Colonic mucosa (tissue), 4 donors: ENCODE measurements at regions not wholly inside any gene's neighbourhood (a gene's known extent, or its start where the extent isn't known, plus 50 kb on each side); places are given as distances from the start of the nearest gene placed in this dataset.

Source experiments
- DNase-seq: peaks from one replicate; pipeline ENCODE4 v3.0.0-alpha.2; 2020
- H3K27ac ChIP-seq: fragments of 200-600 bp; one replicate; pipeline ENCODE4 v1.8.0; 2021
- H3K27me3 ChIP-seq: fragments of 200-600 bp; one replicate; pipeline ENCODE4 v1.8.0; 2021
- H3K36me3 ChIP-seq: fragments of 200-600 bp; one replicate; pipeline ENCODE4 v1.8.0; 2021
- H3K4me1 ChIP-seq: fragments of 200-600 bp; one replicate; pipeline ENCODE4 v1.8.0; 2021; ENCODE audit warnings: mild to moderate bottlenecking
- H3K4me3 ChIP-seq: fragments of 200-600 bp; one replicate; pipeline ENCODE4 v1.8.0; 2021
- H3K9ac ChIP-seq, 2 donors: one replicate each; pipeline ENCODE4 v1.7.0; 2013; ENCODE audit warnings: control low read depth in 2 of 2, low read depth in 2 of 2, low read length in 2 of 2
- H3K9me3 ChIP-seq: fragments of 200-600 bp; one replicate; pipeline ENCODE4 v1.8.0; 2021
- intact Hi-C: fragments of 100-400 bp; cut with DNase I; formaldehyde crosslinking; loops from one replicate; pipeline ENCODE4 v1.14.1; 2022
- TF ChIP-seq, protein P1 (sequence below): fragments of 200-600 bp; IDR thresholded peaks from one replicate; pipeline ENCODE4 v1.8.0; 2022; ENCODE audit warnings: antibody characterized with exemption, mild to moderate bottlenecking
- donor health status: healthy.
- donor health status: DM: no; HTN: no; CAD: no.
- donor health status: DM: no; HTN: no; CAD: no.

- Histone ChIP-seq H3K4me3 (no peak overlapping the region), H3K27me3 (no peaks in the 10 kb centered on the region), H3K9ac (no peak overlapping the region), H3K36me3 (no peaks in the 10 kb centered on the region), H3K9me3 (no peaks in the 10 kb centered on the region), H3K27ac (no peak overlapping the region), H3K4me1 (no peaks in the 10 kb centered on the region)
- TF ChIP-seq, protein P1, sequence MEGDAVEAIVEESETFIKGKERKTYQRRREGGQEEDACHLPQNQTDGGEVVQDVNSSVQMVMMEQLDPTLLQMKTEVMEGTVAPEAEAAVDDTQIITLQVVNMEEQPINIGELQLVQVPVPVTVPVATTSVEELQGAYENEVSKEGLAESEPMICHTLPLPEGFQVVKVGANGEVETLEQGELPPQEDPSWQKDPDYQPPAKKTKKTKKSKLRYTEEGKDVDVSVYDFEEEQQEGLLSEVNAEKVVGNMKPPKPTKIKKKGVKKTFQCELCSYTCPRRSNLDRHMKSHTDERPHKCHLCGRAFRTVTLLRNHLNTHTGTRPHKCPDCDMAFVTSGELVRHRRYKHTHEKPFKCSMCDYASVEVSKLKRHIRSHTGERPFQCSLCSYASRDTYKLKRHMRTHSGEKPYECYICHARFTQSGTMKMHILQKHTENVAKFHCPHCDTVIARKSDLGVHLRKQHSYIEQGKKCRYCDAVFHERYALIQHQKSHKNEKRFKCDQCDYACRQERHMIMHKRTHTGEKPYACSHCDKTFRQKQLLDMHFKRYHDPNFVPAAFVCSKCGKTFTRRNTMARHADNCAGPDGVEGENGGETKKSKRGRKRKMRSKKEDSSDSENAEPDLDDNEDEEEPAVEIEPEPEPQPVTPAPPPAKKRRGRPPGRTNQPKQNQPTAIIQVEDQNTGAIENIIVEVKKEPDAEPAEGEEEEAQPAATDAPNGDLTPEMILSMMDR, result no peak
- DNase-seq, result no peak
- intact Hi-C loops, result no loop called here
Observed at GRCh38 chr11:70815485-70815832, 417.1 kb downstream of the CTTN start.

DNA sequence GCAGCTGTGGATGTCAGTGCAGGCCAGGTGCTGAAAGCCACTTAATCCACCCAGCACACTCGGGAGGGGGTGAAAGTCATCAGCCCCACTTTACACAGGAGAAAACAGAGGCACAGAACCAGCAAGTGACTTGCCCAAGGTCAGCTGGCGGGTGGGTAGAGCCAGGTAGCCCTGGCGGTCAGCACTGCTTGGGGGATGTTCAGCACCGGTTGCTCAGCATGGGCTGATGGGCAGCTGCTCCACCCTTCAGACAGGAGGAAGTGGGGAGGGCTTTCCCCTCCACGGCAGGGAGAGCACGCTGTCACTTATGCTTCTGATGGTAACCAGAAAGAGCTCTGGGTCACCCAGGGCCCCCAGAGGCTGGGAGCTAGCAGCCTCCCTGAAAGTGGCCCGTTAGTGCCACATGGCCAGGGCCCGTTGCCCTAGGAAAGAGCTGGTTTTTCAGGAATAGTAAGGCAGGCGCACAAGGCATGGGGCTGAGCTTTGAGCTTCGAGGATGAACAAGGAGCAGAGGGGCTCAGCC lies 417.9 kb downstream of the CTTN start:
- no peak for DNase-seq
- Histone ChIP-seq H3K27ac (no peak overlapping the region), H3K36me3 (no peaks in the 10 kb centered on the region), H3K9me3 (no peaks in the 10 kb centered on the region), H3K4me3 (no peak overlapping the region), H3K4me1 (no peaks in the 10 kb centered on the region), H3K9ac (no peak overlapping the region), H3K27me3 (no peaks in the 10 kb centered on the region)
- intact Hi-C loops, result no loop called here
- TF ChIP-seq, protein P1, result no peak

- Histone ChIP-seq H3K4me1 (no peaks in the 10 kb centered on the region), H3K36me3 (no peaks in the 10 kb centered on the region), H3K9ac (no peak overlapping the region), H3K9me3 (no peaks in the 10 kb centered on the region), H3K27me3 (no peaks in the 10 kb centered on the region), H3K27ac (no peak overlapping the region), H3K4me3 (no peak overlapping the region)
- TF ChIP-seq, protein P1, result no peak
- intact Hi-C loops, result no loop called here
- DNase-seq, result no peak
Observed at GRCh38 chr11:70818351-70818750, 420.0 kb downstream of the CTTN start.

- Histone ChIP-seq H3K27me3 (no peaks in the 10 kb centered on the region), H3K9me3 (no peaks in the 10 kb centered on the region), H3K36me3 (no peaks in the 10 kb centered on the region), H3K4me3 (no peak overlapping the region), H3K4me1 (no peaks in the 10 kb centered on the region), H3K27ac (no peak overlapping the region), H3K9ac (no peak overlapping the region)
- intact Hi-C loops, result no loop called here
- TF ChIP-seq, protein P1, result no peak
- DNase-seq, result no peak
Observed at GRCh38 chr11:70819022-70819421, 420.7 kb downstream of the CTTN start.

DNA sequence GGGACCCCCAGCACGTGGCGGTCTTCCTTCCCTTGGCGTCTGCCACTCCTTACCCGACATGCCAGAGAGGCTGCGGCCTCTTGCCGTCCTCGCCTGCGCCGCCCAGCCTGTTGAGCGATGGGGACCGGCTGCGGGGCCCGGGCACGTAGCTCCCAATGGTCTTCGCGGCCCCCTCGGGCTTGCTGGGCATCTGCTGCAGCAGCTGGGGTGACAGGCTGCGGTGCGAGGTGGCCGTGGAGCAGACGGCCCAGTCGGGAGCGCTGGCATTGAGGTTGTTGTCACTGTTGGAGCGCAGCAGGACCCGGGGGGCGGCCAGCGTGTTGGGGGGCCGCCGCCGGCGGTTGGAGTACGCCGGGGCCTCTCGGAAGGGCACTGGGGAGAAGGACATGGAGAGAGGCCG lies 422.0 kb downstream of the CTTN start:
- intact Hi-C loops, result no loop called here
- H3K36me3 ChIP-seq, result no peaks in the 10 kb centered on the region
- no peak overlapping the region for H3K4me3 ChIP-seq
- no peak overlapping the region for H3K27ac ChIP-seq
- no peaks in the 10 kb centered on the region for H3K9me3 ChIP-seq
- no peak overlapping the region for H3K9ac ChIP-seq
- TF ChIP-seq, protein P1, result no peak
- no peak for DNase-seq
- no peaks in the 10 kb centered on the region for H3K4me1 ChIP-seq
- H3K27me3 ChIP-seq, result no peaks in the 10 kb centered on the region

GRCh38 chr11:70820712-70821111 lies 422.4 kb downstream of the CTTN start:
- TF ChIP-seq, protein P1, result no peak
- H3K9ac ChIP-seq, result no peak overlapping the region
- H3K36me3 ChIP-seq, result no peaks in the 10 kb centered on the region
- no peaks in the 10 kb centered on the region for H3K9me3 ChIP-seq
- H3K4me3 ChIP-seq, result no peak overlapping the region
- H3K27ac ChIP-seq, result no peak overlapping the region
- no peaks in the 10 kb centered on the region for H3K27me3 ChIP-seq
- DNase-seq, result no peak
- no peaks in the 10 kb centered on the region for H3K4me1 ChIP-seq
- intact Hi-C loops, result no loop called here
